Myocyte (in vitro differentiated cells): ENCODE measurements at regions not wholly inside any gene's neighbourhood (a gene's known extent, or its start where the extent isn't known, plus 50 kb on each side); places are given as distances from the start of the nearest gene placed in this dataset.

Experiments used
- DNase-seq: peaks from one replicate; pipeline ENCODE4 v3.0.0-alpha.2; 2012; ENCODE audit warnings: low read depth

- no peak for DNase-seq
These were observed 68.4 kb upstream of the ELOVL5 start for GRCh38 chr6:53417141-53417540.

GRCh38 chr6:53413326-53413725 lies 64.6 kb upstream of the ELOVL5 start:
- no peak for DNase-seq

GRCh38 chr6:53412751-53413150 lies 64.0 kb upstream of the ELOVL5 start:
- DNase-seq = no peak

GRCh38 chr6:53412021-53412715 lies 63.4 kb upstream of the ELOVL5 start:
- DNase-seq = no peak

- DNase-seq = no peak
These were observed 62.7 kb upstream of the ELOVL5 start for GRCh38 chr6:53411451-53411850.

GRCh38 chr6:53410508-53411258 lies 61.9 kb upstream of the ELOVL5 start:
- peak; percentile 59 for DNase-seq

- no peak for DNase-seq
These were observed 60.1 kb upstream of the ELOVL5 start for GRCh38 chr6:53408826-53409225.

GRCh38 chr6:53399027-53399344 lies 50.2 kb upstream of the ELOVL5 start:
- DNase-seq = no peak

- no peak for DNase-seq
These were observed 49.7 kb upstream of the ELOVL5 start for GRCh38 chr6:53398247-53399026.
